Adrenal gland (tissue), 9 donors: ENCODE measurements at regions not wholly inside any gene's neighbourhood (a gene's known extent, or its start where the extent isn't known, plus 50 kb on each side); places are given as distances from the start of the nearest gene placed in this dataset.

Source experiments
- DNase-seq, 7 donors: peaks; one replicate each; pipeline ENCODE4 v3.0.0-alpha.2; 2019 to 2020
- H3K27ac ChIP-seq, 5 donors: fragments of 200-600 bp; sonication (generic) in 4 of 5; 1 replicate in 3 of 5; 2 replicates in 2 of 5; pipeline versions ENCODE4 v1.5.1 to v1.8.0; 2016 to 2020; ENCODE audit warnings: mild to moderate bottlenecking in 1 of 5
- H3K27me3 ChIP-seq: fragments of 200-600 bp; 2 replicates; pipeline ENCODE4 v1.8.0; 2021
- H3K36me3 ChIP-seq, 2 donors: fragments of 200-600 bp; replicated peaks in 1 of 2; 1 replicate in 1 of 2; 2 replicates in 1 of 2; pipeline versions ENCODE4 v1.5.1 to v1.8.0; 2018 to 2022
- H3K4me1 ChIP-seq, 2 donors: fragments of 200-600 bp; replicated peaks in 1 of 2; 1 replicate in 1 of 2; 2 replicates in 1 of 2; pipeline versions ENCODE4 v1.5.1 to v1.8.0; 2018 to 2021
- H3K4me3 ChIP-seq, 4 donors: fragments of 200-600 bp; sonication (generic) in 3 of 4; one replicate each; pipeline ENCODE4 v1.5.1; 2016 to 2018
- H3K9me3 ChIP-seq, 3 donors: fragments of 200-600 bp; sonication (generic) in 1 of 3; replicated peaks in 1 of 3; 1 replicate in 2 of 3; 2 replicates in 1 of 3; pipeline versions ENCODE4 v1.5.1 to v1.8.0; 2016 to 2021
- CTCF ChIP-seq, 6 experiments: fragments of 450-650 bp in 4 of 6; fragments of 200-600 bp in 2 of 6; sonication (generic) in 1 of 6; IDR thresholded peaks; 1 replicate in 5 of 6; 2 replicates in 1 of 6; pipeline versions ENCODE4 v1.5.1 to v1.8.0; 2016 to 2021; ENCODE audit warnings: antibody characterized with exemption in 6 of 6, mild to moderate bottlenecking in 2 of 6, moderate library complexity in 1 of 6
- POLR2A ChIP-seq, 2 donors: fragments of 450-650 bp; IDR thresholded peaks; one replicate each; pipeline ENCODE4 v1.6.1; 2017; ENCODE audit warnings: antibody characterized with exemption in 2 of 2, mild to moderate bottlenecking in 2 of 2, moderate library complexity in 1 of 2
- WGBS, 4 donors: extraction: QIAGEN DNeasy Blood & Tissue Kit in 2 of 4; methylation state at CpG; one replicate each; pipeline versions ENCODE4 v1.1.5 to v1.1.7; 2013 to 2017; 5-methylcytosine and 5-hydroxymethylcytosine counted together
- intact Hi-C, 2 donors: fragments of 100-400 bp; cut with DNase I; formaldehyde crosslinking; loops; one replicate each; pipeline versions ENCODE4 v1.14.1 to v1.15.0; 2022 to 2023
- donor health status: healthy with polysubstance abuse.
- donor health status: Bipolar disorder and iron deficiency.
- donor health status: DM: yes; HTN: yes; CAD: no.
- donor health status: DM: no; HTN: no; CAD: no.
- donor health status: DM: no; HTN: no; CAD: no.

GRCh38 chr15:23760024-23760423 lies 72.9 kb upstream of the NDN start:
- no peaks in the 10 kb centered on the region for H3K36me3 ChIP-seq
- peak in 1 of 7 donors; percentile 10 for DNase-seq
- WGBS, 4 donors: 39 to 59% (median 42%) methylated on average over 4 of the region's 4 CpGs
- intact Hi-C loops: no loop called here
- no peaks in the 10 kb centered on the region for H3K9me3 ChIP-seq
- H3K4me1 ChIP-seq: no peaks in the 10 kb centered on the region
- H3K4me3 ChIP-seq: no peak overlapping the region
- H3K27me3 ChIP-seq: no peaks in the 10 kb centered on the region
- H3K27ac ChIP-seq: no peak overlapping the region
- TF ChIP-seq POLR2A (IDR thresholded peaks at IDR 0.05) (no peak), CTCF (IDR thresholded peaks at IDR 0.05) (no peak)

- no peak for DNase-seq
- H3K4me3 ChIP-seq: no peak overlapping the region
- no peak for TF ChIP-seq POLR2A (IDR thresholded peaks at IDR 0.05)
- no peak for TF ChIP-seq CTCF (IDR thresholded peaks at IDR 0.05)
- intact Hi-C loops: no loop called here
- WGBS, 4 donors: 62 to 74% (median 71%) methylated on average over 6 of the region's 6 CpGs
- H3K9me3 ChIP-seq: no peaks in the 10 kb centered on the region
- H3K4me1 ChIP-seq: no peaks in the 10 kb centered on the region
- no peak overlapping the region for H3K27ac ChIP-seq
- no peaks in the 10 kb centered on the region for H3K36me3 ChIP-seq
- no peaks in the 10 kb centered on the region for H3K27me3 ChIP-seq
Observed at GRCh38 chr15:23761386-23761785, 74.3 kb upstream of the NDN start.

GRCh38 chr15:23762026-23762425 lies 74.9 kb upstream of the NDN start:
- 51 to 59% (median 56%) methylated on average over 8 of the region's 8 CpGs for WGBS, 4 donors
- H3K27ac ChIP-seq: no peak overlapping the region

GRCh38 chr15:23763021-23763420 lies 75.9 kb upstream of the NDN start:
- Histone ChIP-seq H3K27ac (no peak overlapping the region), H3K27me3 (no peaks in the 10 kb centered on the region), H3K36me3 (no peaks in the 10 kb centered on the region), H3K4me1 (no peaks in the 10 kb centered on the region), H3K9me3 (no peaks in the 10 kb centered on the region), H3K4me3 (no peak overlapping the region)
- intact Hi-C loops: no loop called here
- WGBS, 4 donors: 80 to 86% (median 82%) methylated on average over 9 of the region's 9 CpGs
- DNase-seq: no peak
- TF ChIP-seq POLR2A (IDR thresholded peaks at IDR 0.05): no peak
- no peak for TF ChIP-seq CTCF (IDR thresholded peaks at IDR 0.05)

More at GRCh38 chr15:23762026-23762425, 74.9 kb upstream of the NDN start:
- no peak for DNase-seq
- Histone ChIP-seq H3K4me1 (no peaks in the 10 kb centered on the region), H3K36me3 (no peaks in the 10 kb centered on the region), H3K9me3 (no peaks in the 10 kb centered on the region), H3K4me3 (no peak overlapping the region), H3K27me3 (no peaks in the 10 kb centered on the region)
- intact Hi-C loops: no loop called here
- TF ChIP-seq POLR2A (IDR thresholded peaks at IDR 0.05): no peak
- TF ChIP-seq CTCF (IDR thresholded peaks at IDR 0.05): no peak
